Aorta (tissue), 5 donors: ENCODE measurements at regions not wholly inside any gene's neighbourhood (a gene's known extent, or its start where the extent isn't known, plus 50 kb on each side); places are given as distances from the start of the nearest gene placed in this dataset.

Experiments used
- ATAC-seq: fragments of 200-7000 bp; cut with Tn5 transposase; one replicate; pipeline ENCODE4 v1.9.1; 2022; ENCODE audit warnings: moderate library complexity; ENCODE audit not compliant: low FRiP score
- DNase-seq, 2 donors: peaks; one replicate each; pipeline ENCODE4 v3.0.0-alpha.2; 2020
- H3K27ac ChIP-seq, 2 donors: one replicate each; pipeline ENCODE4 v1.5.1; 2013; ENCODE audit warnings: low read length in 2 of 2, mild to moderate bottlenecking in 2 of 2, moderate library complexity in 2 of 2, control low read depth in 1 of 2, inconsistent platforms in 1 of 2, low read depth in 1 of 2
- H3K27me3 ChIP-seq, 2 donors: one replicate each; pipeline ENCODE4 v1.6.1; 2013; ENCODE audit warnings: control low read depth in 1 of 2, low read length in 1 of 2, mild to moderate bottlenecking in 1 of 2, moderate library complexity in 1 of 2; ENCODE audit not compliant: insufficient read depth in 2 of 2, control insufficient read depth in 1 of 2
- H3K36me3 ChIP-seq, 2 donors: one replicate each; pipeline ENCODE4 v1.6.1; 2013; ENCODE audit warnings: control low read depth in 1 of 2, low read length in 1 of 2, mild to moderate bottlenecking in 1 of 2; ENCODE audit not compliant: insufficient read depth in 2 of 2, control insufficient read depth in 1 of 2
- H3K4me1 ChIP-seq, 2 donors: one replicate each; pipeline ENCODE4 v1.6.1; 2013; ENCODE audit warnings: low read length in 2 of 2, control low read depth in 1 of 2, mild to moderate bottlenecking in 1 of 2, moderate library complexity in 1 of 2; ENCODE audit not compliant: insufficient read depth in 2 of 2, control insufficient read depth in 1 of 2
- H3K4me3 ChIP-seq, 2 donors: one replicate each; pipeline ENCODE4 v1.5.1; 2013; ENCODE audit warnings: low read length in 2 of 2, control low read depth in 1 of 2, mild to moderate bottlenecking in 1 of 2
- H3K9me3 ChIP-seq: one replicate; pipeline ENCODE4 v1.6.1; 2013; ENCODE audit warnings: mild to moderate bottlenecking, low read length; ENCODE audit not compliant: control insufficient read depth
- WGBS, 2 donors: extraction: QIAGEN DNeasy Blood & Tissue Kit; methylation state at CpG; one replicate each; pipeline ENCODE4 v1.1.7; 2013; 5-methylcytosine and 5-hydroxymethylcytosine counted together
- intact Hi-C, 2 donors: fragments of 100-400 bp; cut with DNase I; formaldehyde crosslinking; loops; one replicate each; pipeline versions ENCODE4 v1.14.2 to v1.15.0; 2022
- donor health status: healthy with polysubstance abuse.
- donor health status: Bipolar disorder and iron deficiency.
- donor health status: DM: no; HTN: no; CAD: no.
- donor health status: DM: no; HTN: no; CAD: no.
- donor health status: DM: yes; HTN: yes; CAD: no.

DNA sequence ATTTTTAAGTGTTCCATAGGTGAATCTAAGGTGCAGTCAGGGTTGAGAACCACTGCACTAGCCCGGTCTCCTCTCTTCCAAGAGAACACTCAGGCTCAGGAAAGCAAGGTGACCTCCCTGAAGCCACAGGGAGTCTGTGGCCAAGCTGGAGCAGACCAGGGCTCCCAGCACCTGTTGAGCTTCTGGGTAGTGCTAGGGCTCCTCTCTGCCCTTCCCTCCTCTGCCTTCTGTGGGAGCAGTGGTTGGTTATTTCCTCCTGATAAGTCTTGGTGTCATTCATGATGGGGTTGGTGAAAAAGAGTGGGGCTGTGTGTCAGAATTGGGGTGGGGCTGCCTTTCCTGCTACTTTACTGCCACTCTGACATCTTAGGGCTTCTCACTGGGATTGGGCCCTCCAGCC, 163.1 kb upstream of the UMPS start:
- intact Hi-C loops: no loop called here

DNA sequence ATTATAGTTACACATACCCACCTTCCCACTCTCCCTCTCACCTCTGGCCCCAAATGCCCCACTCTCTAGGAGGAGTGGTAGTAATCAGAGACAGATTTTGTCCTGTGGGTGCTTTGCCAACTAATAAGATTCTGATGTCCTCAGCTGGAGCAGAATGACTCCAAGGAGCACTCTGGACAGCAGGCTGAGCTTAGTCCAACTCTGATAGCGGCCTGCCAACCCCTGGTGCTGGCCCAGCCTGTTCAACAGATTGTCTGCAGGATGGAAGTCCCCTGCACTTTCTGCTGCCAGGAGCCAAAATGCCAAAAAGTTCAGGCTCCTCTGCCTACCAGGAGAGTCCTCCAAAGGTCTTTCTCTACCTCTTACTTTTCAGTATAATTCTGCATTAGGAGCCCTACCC, 160.5 kb upstream of the UMPS start:
- peak; percentile 9 for ATAC-seq
- H3K27me3 ChIP-seq: no peaks in the 10 kb centered on the region
- no peak overlapping the region for H3K27ac ChIP-seq
- intact Hi-C loops: loop anchor here in 1 of 2 donors (5.0 kb wide), 1 partner anchor 103 kb away; no protein-coding TSS in a partner anchor
- 9 to 18% methylated on average over 1 of the region's 1 CpG for WGBS, 2 donors
- no peaks in the 10 kb centered on the region for H3K9me3 ChIP-seq
- no peak for DNase-seq
- no peak overlapping the region for H3K4me3 ChIP-seq
- H3K4me1 ChIP-seq: peaks cover 0 to 4% of the 10 kb centered on the region in 2 donors
- peaks cover 3% of the 10 kb centered on the region in 2 donors for H3K36me3 ChIP-seq

More for the DNA sequence above, 163.1 kb upstream of the UMPS start:
- DNase-seq (no peak), ATAC-seq (no peak)
- Histone ChIP-seq H3K36me3 (peaks cover 0 to 3% of the 10 kb centered on the region in 2 donors), H3K4me3 (no peak overlapping the region), H3K27ac (no peak overlapping the region), H3K27me3 (no peaks in the 10 kb centered on the region), H3K9me3 (no peaks in the 10 kb centered on the region), H3K4me1 (peaks cover 0 to 4% of the 10 kb centered on the region in 2 donors)
- 97 to 100% methylated on average over 1 of the region's 1 CpG for WGBS, 2 donors

DNA sequence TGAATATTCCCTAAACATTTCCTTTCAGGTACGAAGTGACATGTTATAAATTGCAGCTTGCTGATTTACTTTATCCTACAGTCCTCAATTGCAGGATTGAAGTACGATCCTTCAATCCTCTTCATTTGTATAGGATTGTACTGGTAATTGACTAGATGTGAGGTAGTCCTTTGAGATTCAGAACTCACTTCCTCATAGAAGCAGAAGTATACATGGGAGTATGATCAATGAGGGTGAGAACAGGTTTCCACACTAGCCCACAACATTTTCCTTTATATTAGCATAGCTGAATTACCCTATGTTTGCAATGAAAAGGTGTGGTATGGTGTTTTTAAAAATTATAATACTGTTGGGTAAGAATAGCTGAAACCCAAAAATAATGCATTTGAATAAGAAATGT, 160.0 kb upstream of the UMPS start:
- DNase-seq (no peak), ATAC-seq (no peak)
- Histone ChIP-seq H3K27ac (no peak overlapping the region), H3K27me3 (no peaks in the 10 kb centered on the region), H3K4me1 (peaks cover 0 to 4% of the 10 kb centered on the region in 2 donors), H3K9me3 (no peaks in the 10 kb centered on the region), H3K4me3 (no peak overlapping the region), H3K36me3 (peaks cover 3 to 7% of the 10 kb centered on the region in 2 donors)
- intact Hi-C loops: loop anchor here in 1 of 2 donors (5.0 kb wide), 1 partner anchor 102 kb away; no protein-coding TSS in a partner anchor
- 79 to 83% methylated on average over 2 of the region's 2 CpGs for WGBS, 2 donors

DNA sequence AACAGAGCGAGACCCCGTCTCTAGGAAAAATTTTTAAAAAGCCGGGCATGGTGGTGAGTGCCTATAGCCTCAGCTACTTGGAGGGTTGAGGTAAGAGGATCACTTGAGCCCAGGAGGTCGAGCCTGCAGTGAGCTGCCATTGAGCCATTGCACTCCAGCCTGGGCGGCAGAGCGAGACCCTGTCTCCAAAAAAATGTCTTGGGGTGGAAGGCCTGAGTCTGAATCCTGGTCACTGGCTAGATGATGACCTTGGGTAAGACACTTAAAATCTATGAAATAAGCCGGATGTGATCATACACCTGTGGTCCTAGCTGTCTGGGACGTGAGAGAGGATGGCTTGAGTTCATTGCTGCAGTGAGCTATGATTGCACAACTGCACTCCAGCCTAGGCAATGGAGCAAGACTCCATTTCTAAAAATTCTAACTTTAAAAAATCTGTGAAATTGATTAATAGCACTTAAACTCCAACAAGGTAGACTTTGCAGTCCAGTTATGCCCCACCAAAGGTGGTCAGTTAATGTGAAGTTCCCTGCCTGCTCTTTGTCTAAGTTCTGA, 157.3 kb upstream of the UMPS start:
- 97 to 98% methylated on average over 8 of the region's 8 CpGs for WGBS, 2 donors
- ATAC-seq: no peak
- Histone ChIP-seq H3K4me1 (peaks cover 0 to 4% of the 10 kb centered on the region in 2 donors), H3K4me3 (no peak overlapping the region), H3K36me3 (peaks cover 0 to 10% of the 10 kb centered on the region in 2 donors), H3K27ac (no peak overlapping the region), H3K9me3 (no peaks in the 10 kb centered on the region), H3K27me3 (no peaks in the 10 kb centered on the region)
- DNase-seq: no peak
- intact Hi-C loops: loop anchor here in 1 of 2 donors (5.0 kb wide), 1 partner anchor 99 kb away; no protein-coding TSS in a partner anchor

DNA sequence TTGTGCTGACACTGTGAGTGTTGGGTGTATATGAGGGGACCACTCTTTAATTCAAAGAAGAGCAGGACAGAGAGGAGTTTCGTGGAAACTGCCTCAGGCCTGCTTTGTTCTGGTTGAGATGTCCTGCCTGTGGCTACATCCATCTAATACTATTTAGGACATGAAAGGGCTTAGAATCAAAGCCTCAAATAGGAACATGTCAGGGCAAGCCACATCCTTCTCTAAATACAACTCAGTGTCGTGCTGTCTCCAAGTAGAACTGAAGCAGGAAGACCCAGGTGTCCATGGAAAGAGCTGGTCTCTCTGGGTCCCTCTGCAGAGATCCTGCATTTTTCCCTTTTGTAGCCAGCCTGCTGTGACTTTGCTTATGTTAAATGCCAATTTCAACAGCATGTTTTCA, 156.2 kb upstream of the UMPS start:
- Histone ChIP-seq H3K27ac (no peak overlapping the region), H3K27me3 (no peaks in the 10 kb centered on the region), H3K9me3 (no peaks in the 10 kb centered on the region), H3K36me3 (peaks cover 0 to 13% of the 10 kb centered on the region in 2 donors), H3K4me3 (no peak overlapping the region), H3K4me1 (peaks cover 0 to 4% of the 10 kb centered on the region in 2 donors)
- DNase-seq: no peak
- intact Hi-C loops: loop anchor here in 1 of 2 donors (5.0 kb wide), 1 partner anchor 98 kb away; no protein-coding TSS in a partner anchor
- 93% methylated on average over 2 of the region's 2 CpGs for WGBS, 2 donors
- ATAC-seq: no peak

DNA sequence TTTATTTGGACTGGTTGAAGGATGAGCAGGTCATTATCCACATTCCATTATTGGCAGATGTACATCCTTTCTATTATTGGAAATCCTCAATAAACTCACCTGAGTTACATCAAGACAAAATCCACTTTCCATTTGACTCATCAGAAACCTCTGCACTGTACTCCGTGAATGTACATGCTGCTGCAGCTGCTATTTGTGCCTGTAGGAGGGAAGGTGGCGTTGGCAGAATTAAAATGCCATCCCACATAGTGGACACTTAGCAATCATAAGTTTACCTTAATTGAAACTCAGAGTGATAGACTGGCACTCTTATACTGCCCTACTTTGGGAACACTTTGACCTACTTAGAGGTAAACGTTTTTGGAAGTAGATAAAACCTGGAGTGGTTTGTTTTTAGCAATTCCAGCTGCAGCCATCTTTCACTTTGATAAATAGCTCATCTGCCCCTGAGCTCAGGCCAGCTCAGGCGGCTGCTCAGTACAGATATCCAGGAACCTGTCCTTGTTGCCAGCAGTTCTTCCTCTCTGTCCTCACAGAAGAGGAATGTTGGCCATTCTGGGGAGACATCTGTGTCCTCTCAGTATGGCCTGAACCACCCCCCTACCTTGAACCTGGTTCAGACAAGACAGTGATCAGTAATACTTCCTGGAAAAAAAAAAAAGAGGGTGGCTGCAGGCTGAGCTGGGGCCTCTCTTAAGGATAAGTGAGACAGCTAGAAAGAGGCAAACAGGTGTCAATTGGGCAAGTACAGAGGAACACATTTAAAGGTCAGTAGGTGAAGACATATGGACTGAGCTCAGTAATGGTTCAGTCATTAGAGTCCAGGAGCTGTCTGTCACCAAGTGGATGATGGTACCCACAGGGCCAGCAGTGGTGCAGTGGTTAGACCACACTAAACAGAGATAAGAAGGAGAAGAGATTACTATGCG, 153.4 kb upstream of the UMPS start:
- 72 to 77% methylated on average over 5 of the region's 5 CpGs for WGBS, 2 donors
- no peaks in the 10 kb centered on the region for H3K27me3 ChIP-seq
- no peaks in the 10 kb centered on the region for H3K9me3 ChIP-seq
- intact Hi-C loops: no loop called here
- H3K36me3 ChIP-seq: peaks cover 0 to 13% of the 10 kb centered on the region in 2 donors
- no peak for DNase-seq
- no peak for ATAC-seq
- H3K4me1 ChIP-seq: no peaks in the 10 kb centered on the region
- H3K27ac ChIP-seq: no peak overlapping the region
- H3K4me3 ChIP-seq: no peak overlapping the region

DNA sequence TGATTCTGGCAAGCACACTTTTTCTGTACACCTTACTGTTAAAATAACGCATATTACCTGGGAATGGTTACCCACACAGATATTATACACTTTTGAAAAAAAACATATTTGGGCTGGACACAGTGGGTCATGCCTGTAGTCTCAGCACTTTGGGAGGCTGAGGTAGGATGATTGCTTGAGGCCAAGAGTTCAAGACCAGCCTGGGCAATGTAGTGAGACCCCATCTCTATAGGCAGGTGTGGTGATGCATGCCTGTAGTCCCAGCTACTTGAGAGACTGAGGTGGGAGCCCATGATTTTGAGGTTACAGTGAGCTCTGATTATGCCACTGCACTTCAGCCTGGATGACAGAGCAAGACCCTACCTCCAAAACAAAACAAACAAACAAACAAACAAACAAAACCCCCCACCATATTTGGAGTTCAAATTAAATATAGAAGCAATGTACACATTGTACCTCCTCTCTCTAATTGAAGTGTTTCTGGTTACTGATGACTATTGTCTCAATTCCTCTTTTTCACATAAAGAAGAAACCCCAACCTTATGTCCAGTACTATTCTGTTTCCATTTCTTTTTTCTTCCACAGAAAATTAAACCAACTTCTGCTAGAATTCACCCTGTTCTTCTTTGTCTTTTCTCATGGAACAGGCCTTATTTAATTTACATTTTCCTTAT, 152.6 kb upstream of the UMPS start:
- Histone ChIP-seq H3K9me3 (no peaks in the 10 kb centered on the region), H3K36me3 (peaks cover 0 to 13% of the 10 kb centered on the region in 2 donors), H3K27ac (no peak overlapping the region), H3K4me3 (no peak overlapping the region), H3K4me1 (no peaks in the 10 kb centered on the region), H3K27me3 (no peaks in the 10 kb centered on the region)
- DNase-seq: no peak
- intact Hi-C loops: no loop called here
- no peak for ATAC-seq
- 97 to 99% methylated on average over 1 of the region's 1 CpG for WGBS, 2 donors

DNA sequence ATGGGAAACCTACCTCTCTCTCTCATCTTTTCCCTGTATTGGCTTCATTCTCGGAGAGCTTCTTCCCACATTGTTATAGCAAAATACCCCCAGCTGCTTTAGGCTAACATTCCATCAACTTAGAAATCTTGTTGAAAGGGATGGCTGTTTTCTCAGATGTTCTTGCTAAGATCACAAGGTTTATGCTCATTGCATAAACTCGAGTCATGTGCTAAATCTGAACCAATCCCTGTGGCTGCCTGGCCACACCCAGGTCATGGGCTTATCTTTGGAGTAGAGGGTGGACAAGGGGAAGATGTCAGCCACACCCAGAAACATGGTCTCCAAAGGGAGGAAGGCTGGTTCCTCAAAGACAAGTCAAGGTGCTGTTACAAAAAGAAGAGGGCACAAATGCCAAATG, 150.6 kb upstream of the UMPS start:
- no peaks in the 10 kb centered on the region for H3K27me3 ChIP-seq
- no peak overlapping the region for H3K27ac ChIP-seq
- ATAC-seq (no peak), DNase-seq (no peak)
- H3K9me3 ChIP-seq: no peaks in the 10 kb centered on the region
- H3K4me3 ChIP-seq: no peak overlapping the region
- 89 to 91% methylated on average over 2 of the region's 2 CpGs for WGBS, 2 donors
- intact Hi-C loops: loop anchor here in 1 of 2 donors (10.0 kb wide), 1 partner anchor 325 kb away; no protein-coding TSS in a partner anchor
- H3K36me3 ChIP-seq: peaks cover 0 to 11% of the 10 kb centered on the region in 2 donors
- peaks cover 0 to 2% of the 10 kb centered on the region in 2 donors for H3K4me1 ChIP-seq
